ENCODE measurements at regions not wholly inside any gene's neighbourhood (a gene's known extent, or its start where the extent isn't known, plus 50 kb on each side); places are given as distances from the start of the nearest gene placed in this dataset.

DNA sequence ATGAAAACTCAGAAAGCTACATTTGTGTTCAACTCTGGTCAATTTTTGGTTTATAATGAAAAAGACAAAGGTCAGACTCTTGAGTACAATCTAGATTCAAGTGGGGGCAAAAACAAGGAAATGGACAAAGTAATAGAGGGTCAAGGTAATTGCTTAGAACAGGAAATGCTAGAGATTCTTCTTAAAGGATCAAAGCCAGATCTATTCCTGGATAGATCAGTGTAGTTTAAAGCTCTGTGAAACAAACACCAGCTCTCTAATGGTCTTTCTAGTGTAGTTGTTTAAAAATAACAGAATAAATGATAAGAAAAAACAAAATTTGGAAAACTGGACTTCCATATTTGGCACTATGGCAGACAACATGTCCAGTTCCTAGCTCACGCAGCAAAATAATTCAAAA lies 70.7 kb upstream of the SLC8A3 start:
- TF ChIP-seq, protein P1, sequence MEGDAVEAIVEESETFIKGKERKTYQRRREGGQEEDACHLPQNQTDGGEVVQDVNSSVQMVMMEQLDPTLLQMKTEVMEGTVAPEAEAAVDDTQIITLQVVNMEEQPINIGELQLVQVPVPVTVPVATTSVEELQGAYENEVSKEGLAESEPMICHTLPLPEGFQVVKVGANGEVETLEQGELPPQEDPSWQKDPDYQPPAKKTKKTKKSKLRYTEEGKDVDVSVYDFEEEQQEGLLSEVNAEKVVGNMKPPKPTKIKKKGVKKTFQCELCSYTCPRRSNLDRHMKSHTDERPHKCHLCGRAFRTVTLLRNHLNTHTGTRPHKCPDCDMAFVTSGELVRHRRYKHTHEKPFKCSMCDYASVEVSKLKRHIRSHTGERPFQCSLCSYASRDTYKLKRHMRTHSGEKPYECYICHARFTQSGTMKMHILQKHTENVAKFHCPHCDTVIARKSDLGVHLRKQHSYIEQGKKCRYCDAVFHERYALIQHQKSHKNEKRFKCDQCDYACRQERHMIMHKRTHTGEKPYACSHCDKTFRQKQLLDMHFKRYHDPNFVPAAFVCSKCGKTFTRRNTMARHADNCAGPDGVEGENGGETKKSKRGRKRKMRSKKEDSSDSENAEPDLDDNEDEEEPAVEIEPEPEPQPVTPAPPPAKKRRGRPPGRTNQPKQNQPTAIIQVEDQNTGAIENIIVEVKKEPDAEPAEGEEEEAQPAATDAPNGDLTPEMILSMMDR (IDR thresholded peaks at IDR 0.05) = no peak
- TF ChIP-seq RELA (CRISPR knock-in tag; IDR thresholded peaks at IDR 0.05; ENCODE audit: borderline replicate concordance) = no peak

Measured in WTC11 (cell line).